C4-2B (cell line): ENCODE measurements at regions not wholly inside any gene's neighbourhood (a gene's known extent, or its start where the extent isn't known, plus 50 kb on each side); places are given as distances from the start of the nearest gene placed in this dataset.
"Not testable (repeated sequence)": the region's sequence is repeated elsewhere in the genome, so short reads cannot be mapped to it uniquely, and the experiment has no call there.

ENCODE experiments used
- H3K27ac ChIP-seq: fragments of 450-650 bp; 2 replicates; pipeline ENCODE4 v1.5.1; 2017
- CTCF ChIP-seq: fragments of 450-650 bp; conservative IDR thresholded peaks from 2 replicates; pipeline ENCODE4 v1.5.1; 2017; ENCODE audit warnings: mild to moderate bottlenecking
- ZFX ChIP-seq: fragments of 450-650 bp; IDR thresholded peaks from 2 replicates; pipeline ENCODE4 v1.6.1; 2017

GRCh38 chr2:163906410-163906809, 170.6 kb upstream of the FIGN start:
- TF ChIP-seq CTCF, result no peak
- no peak for TF ChIP-seq ZFX
- no peak overlapping the region for H3K27ac ChIP-seq

GRCh38 chr2:163897799-163898198, 162.0 kb upstream of the FIGN start:
- no peak overlapping the region for H3K27ac ChIP-seq
- TF ChIP-seq CTCF (no peak), ZFX (no peak)

- not testable (repeated sequence) for H3K27ac ChIP-seq
These were observed 157.6 kb upstream of the FIGN start for GRCh38 chr2:163893444-163893843.

GRCh38 chr2:163888591-163888990, 152.8 kb upstream of the FIGN start:
- TF ChIP-seq CTCF, result no peak
- TF ChIP-seq ZFX, result no peak
- H3K27ac ChIP-seq, result no peak overlapping the region

- H3K27ac ChIP-seq, result no peak overlapping the region
- peak; percentile 38 for TF ChIP-seq CTCF
- TF ChIP-seq ZFX, result no peak
These were observed 151.4 kb upstream of the FIGN start for GRCh38 chr2:163887182-163887581.

- H3K27ac ChIP-seq, result no peak overlapping the region
- TF ChIP-seq ZFX, result no peak
These were observed 148.6 kb upstream of the FIGN start for GRCh38 chr2:163884416-163884815.

- no peak overlapping the region for H3K27ac ChIP-seq
- TF ChIP-seq CTCF (peak; percentile 55), ZFX (no peak)
These were observed 142.9 kb upstream of the FIGN start for GRCh38 chr2:163878718-163879117.

- H3K27ac ChIP-seq, result no peak overlapping the region
- TF ChIP-seq CTCF (no peak), ZFX (no peak)
These were observed 141.5 kb upstream of the FIGN start for GRCh38 chr2:163877316-163877715.

- no peak overlapping the region for H3K27ac ChIP-seq
- TF ChIP-seq ZFX (no peak), CTCF (no peak)
These were observed 127.3 kb upstream of the FIGN start for GRCh38 chr2:163863073-163863472.
